ENCODE measurements at regions not wholly inside any gene's neighbourhood (a gene's known extent, or its start where the extent isn't known, plus 50 kb on each side); places are given as distances from the start of the nearest gene placed in this dataset.

GRCh38 chr14:61847861-61848260 lies 85.6 kb downstream of the SNAPC1 start:
- no peak for DNase-seq

- DNase-seq = no peak
Observed at GRCh38 chr14:61854898-61855297, 92.7 kb downstream of the SNAPC1 start.

DNA sequence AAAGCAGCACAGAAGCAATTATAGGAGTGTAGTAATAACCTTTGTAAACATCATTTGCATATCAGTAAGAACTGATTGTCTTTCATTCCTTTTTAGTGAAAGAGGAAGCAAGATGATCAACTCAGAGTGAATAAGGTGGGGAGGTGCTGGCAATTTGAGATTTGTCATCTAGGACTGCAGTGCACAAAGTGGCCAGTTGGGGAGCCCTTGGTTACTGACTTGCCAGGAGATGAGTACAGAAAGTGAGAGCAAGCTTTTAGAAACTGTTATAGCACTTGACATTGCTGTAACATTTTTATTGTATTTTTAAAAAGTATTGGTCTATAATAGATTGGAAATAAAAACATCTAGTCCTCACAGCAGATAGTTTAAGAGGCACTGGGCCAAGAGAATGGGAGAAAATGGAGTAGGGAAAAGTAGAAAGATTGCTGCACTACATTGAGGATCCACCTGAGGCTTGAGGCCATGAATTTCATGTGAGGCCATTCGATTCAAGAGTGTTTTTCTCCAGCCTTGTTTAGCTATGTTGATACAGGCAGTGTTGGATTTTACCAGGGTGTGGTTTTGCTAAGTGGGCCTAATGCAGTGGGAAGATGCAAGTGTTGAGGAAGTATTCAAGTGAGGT lies 98.2 kb downstream of the SNAPC1 start:
- DNase-seq = peak; percentile 45

DNA sequence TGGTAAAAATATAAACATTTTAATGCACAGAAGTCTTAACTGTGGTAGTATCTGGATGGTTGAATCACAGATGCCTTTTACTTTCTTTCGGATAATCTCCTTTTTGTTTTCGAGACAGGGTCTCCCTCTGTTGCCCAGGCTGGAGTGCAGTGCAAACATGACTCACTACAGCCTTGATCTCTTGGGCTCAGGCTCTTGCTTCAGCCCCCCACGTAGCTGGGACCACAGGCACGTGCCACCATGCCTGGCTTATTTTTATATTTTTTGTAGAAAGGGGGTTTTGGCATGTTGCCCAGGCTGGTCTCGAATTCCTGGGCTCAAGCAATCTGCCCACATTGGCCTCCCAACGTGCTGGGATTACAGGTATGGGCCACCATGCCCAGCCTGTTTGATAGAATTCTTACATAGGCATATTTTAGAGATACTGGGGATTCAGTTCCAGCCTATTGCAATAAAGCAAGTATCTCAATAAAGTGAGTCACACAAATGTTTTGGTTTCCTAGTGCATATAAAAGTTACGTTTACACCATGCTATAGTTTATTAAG lies 99.2 kb downstream of the SNAPC1 start:
- DNase-seq = no peak

- DNase-seq = no peak
Observed at GRCh38 chr14:61864329-61864898, 102.2 kb downstream of the SNAPC1 start.

DNA sequence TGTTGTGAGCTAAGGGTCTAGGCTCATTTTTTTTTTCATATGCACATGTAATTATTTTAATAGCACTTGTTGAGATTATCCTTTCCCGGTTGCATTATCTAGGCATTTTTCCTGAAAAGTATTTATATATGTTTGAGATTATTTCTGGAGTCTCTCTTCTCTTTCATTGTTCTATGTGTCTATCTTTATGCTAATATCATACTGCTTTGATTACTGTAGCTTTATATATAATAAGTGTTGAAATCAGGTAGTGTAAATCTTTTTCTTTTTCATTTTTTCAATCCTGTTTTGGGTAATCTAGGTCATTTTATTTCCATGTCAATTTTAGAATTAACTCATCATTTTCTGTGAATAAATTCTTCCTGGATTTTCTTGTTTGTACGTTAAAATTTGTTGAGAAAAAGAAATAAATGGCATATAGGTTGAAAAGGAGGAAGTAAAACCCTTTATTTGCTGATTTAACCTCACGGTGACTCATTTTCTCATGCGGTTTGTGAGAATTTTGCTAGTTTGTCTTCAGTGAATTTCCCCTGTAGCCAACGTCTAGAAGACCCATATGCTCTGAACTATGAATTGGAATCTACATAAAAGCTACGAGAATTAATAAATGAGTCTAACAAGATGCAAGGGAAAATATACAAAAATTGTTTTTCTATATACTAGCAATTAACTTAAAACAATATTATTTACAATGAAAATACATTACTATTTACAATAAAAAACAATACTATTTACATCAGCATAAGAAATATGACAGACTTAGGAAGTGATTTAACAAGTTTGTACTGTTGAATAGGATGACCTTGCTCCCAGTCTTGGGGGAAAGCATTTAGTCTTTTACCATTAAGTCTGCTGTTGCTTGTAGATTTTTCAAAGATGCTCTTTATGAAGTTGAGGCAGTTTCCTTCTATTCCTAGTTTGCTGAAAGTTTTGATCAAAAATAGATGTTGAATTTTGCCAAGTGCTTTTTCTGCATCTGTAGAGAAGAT lies 105.0 kb downstream of the SNAPC1 start:
- DNase-seq = no peak

GRCh38 chr14:61868846-61869245 lies 106.6 kb downstream of the SNAPC1 start:
- DNase-seq = no peak

- DNase-seq = no peak
Observed at GRCh38 chr14:61870163-61870562, 107.9 kb downstream of the SNAPC1 start.

DNA sequence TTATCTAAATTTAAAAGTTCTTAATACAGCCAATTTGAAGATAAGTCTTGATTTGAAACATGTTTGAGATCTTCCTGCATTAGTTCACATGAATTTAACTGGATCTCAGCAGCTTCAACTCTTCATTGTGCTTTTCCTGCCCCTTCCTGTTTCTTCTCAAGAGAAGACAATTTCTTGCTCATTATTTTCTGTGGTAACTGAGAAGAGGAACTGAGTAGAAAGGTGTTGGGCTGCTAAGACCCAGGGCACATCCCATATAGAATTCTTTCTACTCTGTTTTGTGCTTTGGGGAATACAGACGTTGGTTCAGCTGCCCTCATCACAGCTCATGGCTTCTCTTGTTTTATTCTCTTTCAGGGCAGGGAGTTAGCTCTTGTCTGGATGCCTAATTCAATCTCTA lies 110.2 kb downstream of the SNAPC1 start:
- no peak for DNase-seq

DNA sequence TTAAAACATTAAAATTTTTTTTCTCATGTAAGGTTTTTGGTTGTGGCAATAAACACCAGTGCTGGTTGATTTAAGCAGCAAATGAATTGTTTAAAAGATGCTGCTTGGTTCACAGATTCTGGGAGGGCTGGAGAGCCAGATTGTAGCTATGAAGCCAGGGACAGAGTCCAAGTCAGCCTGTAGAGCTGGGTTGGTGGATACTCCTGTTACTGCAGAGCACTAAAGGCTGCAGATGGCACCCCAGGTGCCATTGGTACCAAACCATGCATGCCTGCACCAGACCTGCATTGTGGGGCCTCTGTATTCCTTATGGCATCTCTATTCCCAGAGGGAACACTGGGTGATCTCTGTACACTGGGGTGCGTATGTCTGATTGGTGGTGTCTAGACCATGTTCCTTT lies 113.3 kb downstream of the SNAPC1 start:
- DNase-seq = no peak

DNA sequence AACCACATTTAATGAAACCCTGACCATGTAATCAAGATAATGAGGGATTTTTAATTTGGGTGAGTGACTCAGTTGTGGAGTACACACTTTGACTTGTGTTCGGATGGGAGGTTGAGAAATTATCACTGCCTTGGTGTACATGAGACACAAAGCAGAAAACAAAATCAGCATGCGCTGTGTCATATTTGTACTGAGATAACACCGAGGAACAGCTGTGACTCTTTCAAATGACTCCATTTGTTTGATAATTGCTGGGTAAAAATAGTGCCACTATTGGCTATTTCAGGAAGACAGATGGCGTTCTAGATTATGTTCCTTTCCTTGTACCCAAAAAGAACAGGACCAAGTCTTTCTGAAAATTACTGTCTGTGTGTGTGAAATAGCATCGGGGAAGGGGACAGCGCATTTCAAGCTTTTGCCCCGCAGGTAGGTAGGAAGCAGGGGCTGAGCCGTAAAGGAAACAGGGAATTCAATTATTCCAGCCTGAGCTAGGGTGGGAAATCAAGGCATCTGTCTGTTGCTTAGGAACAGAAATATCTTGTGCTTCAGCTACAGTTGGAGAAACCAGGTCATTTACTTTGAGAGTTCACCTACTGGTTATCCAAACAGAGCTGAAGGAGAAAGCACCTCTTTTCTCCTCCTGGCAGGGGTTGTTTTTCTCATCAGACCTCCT lies 114.3 kb downstream of the SNAPC1 start:
- no peak for DNase-seq

GRCh38 chr14:61877035-61877390 lies 114.8 kb downstream of the SNAPC1 start:
- no peak for DNase-seq

DNA sequence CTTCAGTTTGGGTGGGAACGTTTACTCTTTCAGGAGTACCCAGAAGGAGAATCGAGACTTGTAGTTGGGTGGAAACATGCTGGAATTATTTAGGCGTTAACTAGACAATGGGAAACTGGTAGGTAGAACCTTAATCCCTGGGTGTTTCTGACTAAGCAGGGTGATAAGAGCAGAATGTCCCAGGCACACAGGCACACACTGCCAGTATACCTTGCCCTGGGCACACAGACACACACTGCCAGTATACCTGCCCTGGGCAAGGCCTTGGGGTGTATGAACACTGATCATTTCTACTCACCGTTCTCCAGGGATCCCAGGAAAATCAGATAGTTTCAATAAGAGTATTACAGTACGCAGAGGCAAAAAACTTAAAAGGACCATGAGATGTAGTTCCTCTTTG lies 115.5 kb downstream of the SNAPC1 start:
- DNase-seq = no peak

GRCh38 chr14:61878931-61879330 lies 116.7 kb downstream of the SNAPC1 start:
- no peak for DNase-seq

DNA sequence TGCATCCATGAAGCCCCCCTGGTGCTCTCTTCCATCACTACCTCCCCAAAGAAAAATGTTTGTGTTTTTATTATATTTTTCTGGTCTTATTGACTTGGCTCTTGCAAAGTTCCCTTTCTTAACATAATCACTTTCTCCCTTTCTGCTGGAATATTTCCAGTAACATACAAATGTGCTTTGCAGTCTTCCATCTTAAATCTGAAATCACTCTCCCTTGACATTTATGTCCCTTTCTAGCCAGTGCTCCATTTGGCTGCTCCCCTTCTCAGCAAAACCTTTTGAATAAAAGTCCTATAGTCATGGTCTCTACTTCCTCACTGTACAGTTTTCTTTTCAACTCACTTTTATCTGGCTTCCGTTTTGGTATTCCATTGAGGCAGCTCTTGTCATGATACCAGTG lies 118.8 kb downstream of the SNAPC1 start:
- DNase-seq = no peak

DNA sequence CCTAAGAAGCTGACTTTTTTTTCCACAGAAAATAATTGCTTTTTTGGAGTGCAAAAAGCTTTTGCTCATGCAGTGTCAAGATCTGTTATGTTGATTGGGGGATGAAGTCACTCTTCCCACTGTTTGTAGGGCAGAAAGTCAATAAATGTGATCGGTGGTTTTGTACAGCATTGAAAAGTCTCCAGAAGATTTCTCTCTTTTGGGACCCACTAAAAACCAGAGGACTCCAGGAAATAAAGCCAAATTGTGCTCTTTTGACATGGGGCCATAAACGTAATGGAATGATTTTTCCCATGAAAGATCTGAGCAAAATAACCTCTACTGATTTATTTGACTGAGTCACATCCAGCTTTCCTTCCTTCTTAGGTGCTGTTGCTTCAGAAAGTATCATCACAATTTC lies 122.5 kb downstream of the SNAPC1 start:
- DNase-seq = no peak

- DNase-seq = no peak
Observed at GRCh38 chr14:61885203-61885961, 123.2 kb downstream of the SNAPC1 start.

DNA sequence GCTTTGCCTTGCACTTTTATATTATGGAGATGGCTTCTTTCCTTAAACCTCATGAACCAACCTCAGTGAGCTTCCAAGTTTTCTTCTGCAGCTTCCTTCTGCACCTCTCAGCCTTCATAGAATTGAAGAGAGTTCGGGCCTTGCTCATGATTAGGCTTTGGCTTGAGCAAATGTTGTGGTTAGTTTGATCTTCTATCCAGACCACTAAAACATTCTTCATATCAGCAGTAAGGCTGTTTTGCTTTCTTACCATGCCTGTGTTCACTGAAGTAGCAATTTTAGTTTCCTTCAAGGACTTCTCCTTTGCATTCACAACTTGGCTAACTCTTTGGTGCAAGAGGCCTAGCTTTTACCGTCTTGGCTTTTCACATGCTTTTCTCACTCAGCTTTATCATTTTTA lies 125.4 kb downstream of the SNAPC1 start:
- DNase-seq = no peak

- peak; percentile 60 for DNase-seq
Observed at GRCh38 chr14:61889914-61890351, 127.7 kb downstream of the SNAPC1 start.

DNA sequence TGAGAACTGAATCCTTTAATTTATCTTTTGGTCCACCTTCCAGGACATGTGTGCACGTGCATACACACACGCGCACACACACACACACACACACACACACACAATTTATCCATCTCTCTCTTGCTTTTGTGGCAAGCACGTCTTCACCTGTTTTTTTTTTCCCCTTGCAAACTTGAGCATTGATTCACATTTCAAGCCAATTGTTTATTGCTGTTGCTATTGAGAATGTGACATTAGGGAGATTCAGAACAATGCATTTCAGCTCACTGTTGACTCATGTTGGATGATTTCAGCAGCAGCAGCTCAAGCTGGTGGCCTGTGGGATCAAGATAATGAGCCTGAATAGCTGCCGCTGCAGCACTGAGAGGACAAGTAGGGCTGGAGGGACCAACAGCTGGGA lies 128.9 kb downstream of the SNAPC1 start:
- no peak for DNase-seq

DNA sequence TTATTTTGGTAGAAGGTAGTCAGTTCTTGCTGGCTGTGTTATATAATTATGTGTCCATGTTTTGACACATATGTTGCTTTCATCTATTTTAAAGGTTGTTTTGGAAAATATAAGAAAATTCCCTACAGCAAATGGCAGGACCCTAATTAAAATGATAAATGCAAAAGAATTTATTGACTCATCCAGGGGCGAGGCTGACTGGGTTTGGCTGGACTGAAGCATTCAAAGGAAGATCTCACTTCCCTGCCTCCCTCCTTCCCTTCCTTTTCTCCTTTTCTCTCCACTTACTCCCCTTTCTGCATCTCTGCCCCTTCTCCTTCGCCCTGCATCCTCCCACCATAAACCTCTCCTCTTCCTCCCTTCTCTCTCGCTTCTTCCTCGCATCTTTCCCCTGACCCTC lies 129.6 kb downstream of the SNAPC1 start:
- no peak for DNase-seq

- no peak for DNase-seq
Observed at GRCh38 chr14:61893371-61893940, 131.2 kb downstream of the SNAPC1 start.
